MCF 10A (cell line): ENCODE measurements at regions not wholly inside any gene's neighbourhood (a gene's known extent, or its start where the extent isn't known, plus 50 kb on each side); places are given as distances from the start of the nearest gene placed in this dataset.

ENCODE experiments used
- BruUV-seq: library from RNA; stranded (reverse); fragments of 400-500 nt; replicated peaks from 2 replicates; lab custom pipeline; 2021; lab: Mats Ljungman, UMichigan
- CTCF ChIA-PET: fragments of 300-600 bp; sonication (Branson Sonifier 250); formaldehyde crosslinking; extraction: SDS; loops from one replicate; lab custom pipeline; 2021; ENCODE audit warnings: antibody characterized with exemption, inconsistent platforms; lab: Yijun Ruan, JAX
- POLR2A ChIA-PET: fragments of 300-600, 350-650 bp; sonication (Branson Sonifier 250); formaldehyde crosslinking; extraction: SDS; loops from one replicate; lab custom pipeline; 2020; ENCODE audit warnings: antibody characterized with exemption, inconsistent platforms; lab: Yijun Ruan, JAX
- DNase-seq: peaks from one replicate; pipeline ENCODE4 v3.0.0-alpha.2; 2018; ENCODE audit not compliant: unreplicated experiment
- H3K27ac Mint-ChIP-seq: one replicate; pipeline ENCODE4 v1.8.0; 2022; ENCODE audit warnings: mild to moderate bottlenecking, low read depth, mixed read lengths; ENCODE audit not compliant: unreplicated experiment
- H3K27me3 Mint-ChIP-seq: one replicate; pipeline ENCODE4 v1.8.0; 2022; ENCODE audit warnings: mixed read lengths; ENCODE audit not compliant: insufficient read depth, unreplicated experiment
- H3K36me3 Mint-ChIP-seq: one replicate; pipeline ENCODE4 v1.8.0; 2022; ENCODE audit warnings: mild to moderate bottlenecking, moderate library complexity, mixed read lengths; ENCODE audit not compliant: insufficient read depth, unreplicated experiment
- H3K4me1 Mint-ChIP-seq: one replicate; pipeline ENCODE4 v1.8.0; 2022; ENCODE audit warnings: mixed read lengths; ENCODE audit not compliant: insufficient read depth, unreplicated experiment
- H3K4me3 Mint-ChIP-seq: one replicate; pipeline ENCODE4 v1.8.0; 2022; ENCODE audit warnings: mild to moderate bottlenecking, moderate library complexity, mixed read lengths; ENCODE audit not compliant: unreplicated experiment
- H3K9me3 Mint-ChIP-seq: one replicate; pipeline ENCODE4 v1.8.0; 2022; ENCODE audit warnings: mixed read lengths; ENCODE audit not compliant: unreplicated experiment
- CTCF ChIP-seq: fragments of 200-600 bp; IDR thresholded peaks from one replicate; pipeline ENCODE4 v1.8.0; 2022; ENCODE audit warnings: antibody characterized with exemption, mild to moderate bottlenecking; ENCODE audit not compliant: unreplicated experiment
- intact Hi-C: fragments of 100-400 bp; cut with micrococcal nuclease; formaldehyde crosslinking; loops from 2 replicates; pipeline ENCODE4 v1.14.1; 2022

- H3K36me3 Mint-ChIP-seq: no peaks in the 10 kb centered on the region
- no peaks in the 10 kb centered on the region for H3K4me1 Mint-ChIP-seq
- CTCF ChIA-PET: interaction anchor here (0.6 to 1.1 kb wide), 6 partner anchors 26 to 1443 kb away, joined by 3 to 4 read pairs (median 3); no protein-coding TSS in a partner anchor
- TF ChIP-seq CTCF: no peak
- no peaks in the 10 kb centered on the region for H3K27me3 Mint-ChIP-seq
- DNase-seq: no peak
- POLR2A ChIA-PET: interaction anchor here (0.6 to 0.7 kb wide), 3 partner anchors 37 to 166 kb away, joined by 3 read pairs; no protein-coding TSS in a partner anchor
- intact Hi-C loops: no loop called here
- no peaks in the 10 kb centered on the region for H3K9me3 Mint-ChIP-seq
- no peak overlapping the region for H3K27ac Mint-ChIP-seq
- BruUV-seq: no TSS peak
- H3K4me3 Mint-ChIP-seq: no peak overlapping the region
These were observed 131.7 kb upstream of the ESRRG start for GRCh38 chr1:216854836-216855484.

DNA sequence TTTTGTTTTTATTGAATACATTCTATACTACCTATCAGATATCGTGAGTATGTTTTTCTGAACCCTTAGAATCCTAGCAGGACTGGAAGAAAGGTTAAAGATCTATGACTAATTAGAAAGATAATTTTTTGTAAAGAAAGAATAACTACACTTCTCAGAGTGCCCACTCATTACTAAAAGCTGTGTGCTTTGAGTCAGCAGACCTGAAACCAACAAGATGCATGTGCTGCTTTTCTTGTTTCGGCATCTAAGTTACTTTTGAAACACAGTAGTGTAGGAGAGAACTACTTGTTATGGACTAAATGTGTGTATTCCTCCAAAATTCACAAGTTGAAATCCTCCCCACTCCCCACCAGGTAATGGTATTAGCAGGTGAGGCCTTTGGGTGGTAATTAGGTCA lies 127.8 kb upstream of the ESRRG start:
- BruUV-seq: no TSS peak
- ChIA-PET POLR2A (no interaction called here), CTCF (no interaction called here)

GRCh38 chr1:216849146-216849545 lies 125.9 kb upstream of the ESRRG start:
- Mint-ChIP-seq H3K27me3 (no peaks in the 10 kb centered on the region), H3K9me3 (no peaks in the 10 kb centered on the region), H3K27ac (no peak overlapping the region), H3K4me3 (no peak overlapping the region), H3K36me3 (no peaks in the 10 kb centered on the region), H3K4me1 (no peaks in the 10 kb centered on the region)
- DNase-seq: no peak
- intact Hi-C loops: no loop called here
- TF ChIP-seq CTCF: no peak
- no TSS peak for BruUV-seq
- ChIA-PET CTCF (no interaction called here), POLR2A (no interaction called here)

More for the DNA sequence above, 127.8 kb upstream of the ESRRG start:
- no peak overlapping the region for H3K4me3 Mint-ChIP-seq
- no peaks in the 10 kb centered on the region for H3K4me1 Mint-ChIP-seq
- H3K36me3 Mint-ChIP-seq: no peaks in the 10 kb centered on the region
- no peaks in the 10 kb centered on the region for H3K9me3 Mint-ChIP-seq
- DNase-seq: no peak
- no peaks in the 10 kb centered on the region for H3K27me3 Mint-ChIP-seq
- TF ChIP-seq CTCF: no peak
- intact Hi-C loops: no loop called here
- H3K27ac Mint-ChIP-seq: no peak overlapping the region

- Mint-ChIP-seq H3K36me3 (no peaks in the 10 kb centered on the region), H3K9me3 (no peaks in the 10 kb centered on the region), H3K4me3 (no peak overlapping the region), H3K27ac (no peak overlapping the region), H3K27me3 (no peaks in the 10 kb centered on the region), H3K4me1 (no peaks in the 10 kb centered on the region)
- intact Hi-C loops: no loop called here
- ChIA-PET CTCF (interaction anchor here (0.8 kb wide), 1 partner anchor 38 kb away, joined by 4 read pairs; no protein-coding TSS in a partner anchor), POLR2A (no interaction called here)
- DNase-seq: no peak
- TF ChIP-seq CTCF: no peak
- no TSS peak for BruUV-seq
These were observed 124.3 kb upstream of the ESRRG start for GRCh38 chr1:216847397-216848036.
